ENCODE measurements at regions not wholly inside any gene's neighbourhood (a gene's known extent, or its start where the extent isn't known, plus 50 kb on each side); places are given as distances from the start of the nearest gene placed in this dataset.

- H3K4me1 ChIP-seq, result no peaks in the 10 kb centered on the region
- TF ChIP-seq POLR2A (IDR thresholded peaks at IDR 0.05), result no peak
- no peak for TF ChIP-seq POLR2AphosphoS5 (IDR thresholded peaks at IDR 0.05; ENCODE audit: insufficient read depth in 1 of 2, low read depth in 1 of 2)
- TF ChIP-seq CTCF (IDR thresholded peaks at IDR 0.05), result no peak
- H3K4me3 ChIP-seq, result no peak overlapping the region
- H3K27ac ChIP-seq, result no peak overlapping the region
- H3K27me3 ChIP-seq, result no peaks in the 10 kb centered on the region
- H3K36me3 ChIP-seq, result no peaks in the 10 kb centered on the region
- intact Hi-C loops (cut with DNase I), result no loop called here
- H3K9me3 ChIP-seq, result no peaks in the 10 kb centered on the region
- no peak for DNase-seq (ENCODE audit: extremely low spot score in 2 of 2)
Measured at GRCh38 chr4:188955066-188955465, 815.8 kb downstream of the TRIML1 start.

GRCh38 chr4:188956566-188956965, 817.3 kb downstream of the TRIML1 start:
- H3K4me3 ChIP-seq, result no peak overlapping the region
- no peak for TF ChIP-seq POLR2AphosphoS5 (IDR thresholded peaks at IDR 0.05; ENCODE audit: insufficient read depth in 1 of 2, low read depth in 1 of 2)
- TF ChIP-seq CTCF (IDR thresholded peaks at IDR 0.05), result no peak
- no peak for TF ChIP-seq POLR2A (IDR thresholded peaks at IDR 0.05)
- no peaks in the 10 kb centered on the region for H3K27me3 ChIP-seq
- H3K27ac ChIP-seq, result no peak overlapping the region
- no peaks in the 10 kb centered on the region for H3K36me3 ChIP-seq
- DNase-seq (ENCODE audit: extremely low spot score in 2 of 2), result no peak
- no peaks in the 10 kb centered on the region for H3K4me1 ChIP-seq
- H3K9me3 ChIP-seq, result no peaks in the 10 kb centered on the region
- intact Hi-C loops (cut with DNase I), result no loop called here

- intact Hi-C loops (cut with DNase I), result no loop called here
- no peak overlapping the region for H3K27ac ChIP-seq
- no peaks in the 10 kb centered on the region for H3K36me3 ChIP-seq
- H3K4me1 ChIP-seq, result no peaks in the 10 kb centered on the region
- no peak for DNase-seq (ENCODE audit: extremely low spot score in 2 of 2)
- H3K27me3 ChIP-seq, result no peaks in the 10 kb centered on the region
- TF ChIP-seq POLR2A (IDR thresholded peaks at IDR 0.05), result no peak
- no peak overlapping the region for H3K4me3 ChIP-seq
- H3K9me3 ChIP-seq, result no peaks in the 10 kb centered on the region
Measured at GRCh38 chr4:188958346-188958745, 819.1 kb downstream of the TRIML1 start.

- Histone ChIP-seq H3K9me3 (no peaks in the 10 kb centered on the region), H3K4me1 (no peaks in the 10 kb centered on the region), H3K27me3 (no peaks in the 10 kb centered on the region), H3K27ac (no peak overlapping the region), H3K36me3 (no peaks in the 10 kb centered on the region), H3K4me3 (no peak overlapping the region)
- intact Hi-C loops (cut with DNase I), result no loop called here
- TF ChIP-seq POLR2AphosphoS5 (IDR thresholded peaks at IDR 0.05; ENCODE audit: insufficient read depth in 1 of 2, low read depth in 1 of 2), result no peak
- no peak for TF ChIP-seq POLR2A (IDR thresholded peaks at IDR 0.05)
- no peak for TF ChIP-seq CTCF (IDR thresholded peaks at IDR 0.05)
- DNase-seq (ENCODE audit: extremely low spot score in 2 of 2), result no peak
Measured at GRCh38 chr4:188959424-188959823, 820.2 kb downstream of the TRIML1 start.

- H3K27ac ChIP-seq, result no peak overlapping the region
- H3K9me3 ChIP-seq, result no peaks in the 10 kb centered on the region
- H3K36me3 ChIP-seq, result no peaks in the 10 kb centered on the region
- no peak for DNase-seq (ENCODE audit: extremely low spot score in 2 of 2)
- no peaks in the 10 kb centered on the region for H3K4me1 ChIP-seq
- intact Hi-C loops (cut with DNase I), result no loop called here
- H3K27me3 ChIP-seq, result no peaks in the 10 kb centered on the region
- no peak for TF ChIP-seq POLR2A (IDR thresholded peaks at IDR 0.05)
- no peak for TF ChIP-seq POLR2AphosphoS5 (IDR thresholded peaks at IDR 0.05; ENCODE audit: insufficient read depth in 1 of 2, low read depth in 1 of 2)
- no peak for TF ChIP-seq CTCF (IDR thresholded peaks at IDR 0.05)
- H3K4me3 ChIP-seq, result no peak overlapping the region
Measured at GRCh38 chr4:188960411-188961093, 821.3 kb downstream of the TRIML1 start.
